PC-9 (cell line): ENCODE measurements at regions not wholly inside any gene's neighbourhood (a gene's known extent, or its start where the extent isn't known, plus 50 kb on each side); places are given as distances from the start of the nearest gene placed in this dataset.

Source experiments
- CTCF ChIP-seq: fragments of 200-600 bp; sonication (generic); conservative IDR thresholded peaks from 2 replicates; pipeline ENCODE4 v1.6.1; 2017; ENCODE audit warnings: mixed run types, antibody characterized with exemption, mild to moderate bottlenecking, moderate library complexity
- EZH2 ChIP-seq: fragments of 200-600 bp; sonication (generic); IDR thresholded peaks from 2 replicates; pipeline ENCODE4 v1.8.0; 2017; ENCODE audit warnings: antibody characterized with exemption, low read depth

GRCh38 chr22:48578138-48579042 is 1249.3 kb downstream of the BRD1 start:
- TF ChIP-seq CTCF (no peak), EZH2 (no peak)
